ENCODE measurements at regions not wholly inside any gene's neighbourhood (a gene's known extent, or its start where the extent isn't known, plus 50 kb on each side); places are given as distances from the start of the nearest gene placed in this dataset.

DNA sequence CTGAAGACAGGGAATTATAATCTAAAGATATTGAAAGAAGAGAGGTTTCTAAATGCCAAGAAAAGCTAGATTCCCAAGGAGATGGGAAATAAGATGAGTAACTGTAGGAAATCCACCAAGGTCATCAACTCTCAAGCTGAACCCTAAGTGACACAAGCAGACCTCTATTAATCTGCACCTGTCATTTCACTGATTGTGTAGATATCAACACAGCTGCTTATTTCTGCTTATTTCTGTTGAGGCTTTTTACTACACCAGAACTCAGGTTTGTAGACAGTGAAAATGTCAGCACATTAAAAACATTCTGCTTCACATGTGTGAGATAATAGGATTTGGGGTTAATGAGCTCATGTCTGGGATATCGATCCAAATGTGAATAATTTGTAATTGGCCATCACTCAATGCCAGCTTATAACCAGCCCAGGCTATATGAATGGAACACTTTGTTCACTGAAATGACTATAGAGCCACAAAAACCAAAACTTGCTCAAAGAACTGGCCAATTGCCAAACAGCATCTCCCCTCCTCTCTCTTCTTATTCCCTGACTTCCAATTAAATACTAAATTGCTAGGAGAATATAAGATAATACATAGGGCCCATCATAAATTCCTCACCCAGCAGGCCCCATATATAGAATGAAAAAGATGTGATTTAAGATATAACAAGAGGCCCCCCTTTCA lies 188.7 kb upstream of the ARID2 start:
- TF ChIP-seq GATA2 (IDR thresholded peaks at IDR 0.05; ENCODE audit: low read depth, low read length) (peak; percentile 38; the same call in 1 of the 2 replicates), GATA3 (IDR thresholded peaks at IDR 0.05; ENCODE audit: low read depth, low read length) (0 out of 2 replicates have a peak, but pooled peaks have one; percentile 30)
